ENCODE measurements at regions not wholly inside any gene's neighbourhood (a gene's known extent, or its start where the extent isn't known, plus 50 kb on each side); places are given as distances from the start of the nearest gene placed in this dataset. TPM values are rescaled to one million over a fixed set of nuclear protein-coding genes. Genes with fewer than 3 reads are reported as not detected.
A peak's percentile ranks its signal among the peaks of the same experiment; 100 is the strongest.

DNA sequence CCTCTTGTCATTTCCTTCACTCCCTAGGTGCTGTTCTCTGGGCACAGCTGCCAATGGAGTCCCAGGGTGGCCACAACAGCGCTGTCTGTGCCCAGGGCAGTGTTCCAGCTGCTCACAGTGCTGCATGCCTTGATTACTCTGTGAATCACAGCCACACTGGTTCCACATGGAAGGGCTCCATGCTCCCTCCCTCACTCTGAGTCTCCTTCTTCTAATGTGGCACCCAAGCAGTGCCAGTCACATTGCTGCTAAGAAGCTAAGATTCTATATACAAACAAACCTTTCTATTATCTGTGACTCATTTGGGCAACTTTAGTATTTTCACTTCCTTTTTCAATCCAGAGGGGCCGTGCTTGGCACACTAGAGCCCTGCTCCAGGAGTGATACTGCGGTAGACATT is 248.7 kb downstream of the TDRD3 start:
- 100% methylated on average over 3 of the region's 3 CpGs for WGBS (ENCODE audit: low lambda C conversion rate, missing lambda C conversion rate)

DNA sequence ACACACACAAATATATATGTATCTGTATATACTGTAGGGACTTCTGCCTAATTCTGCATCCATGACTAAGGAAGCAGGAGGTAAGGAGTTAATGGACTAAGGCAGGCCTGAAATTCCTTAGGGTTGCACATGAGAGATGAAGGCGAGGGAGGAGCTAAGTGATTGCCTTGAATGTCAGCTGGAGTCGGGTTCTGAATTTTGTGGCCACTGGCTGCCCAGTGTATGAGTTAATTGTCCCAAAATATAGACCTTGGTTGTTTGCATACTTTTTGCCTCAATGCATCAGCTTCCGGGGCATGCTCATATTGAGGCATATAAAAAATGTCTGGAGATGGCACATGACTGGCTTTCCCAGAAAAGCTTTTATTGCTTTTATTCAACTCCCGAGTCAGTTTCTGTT is 245.5 kb downstream of the TDRD3 start:
- no peaks in the 10 kb centered on the region for H3K4me1 ChIP-seq (ENCODE audit: insufficient read depth)
- no peaks in the 10 kb centered on the region for H3K9me2 ChIP-seq (replicated peaks; ENCODE audit: insufficient read depth)
- H3K79me2 ChIP-seq, result no peaks in the 10 kb centered on the region
- no peak for DNase-seq (ENCODE audit: low spot score)
- H3K27me3 ChIP-seq, result no peaks in the 10 kb centered on the region
- TF ChIP-seq EZH2phosphoT487 (IDR thresholded peaks at IDR 0.05; ENCODE audit: low read depth, severe bottlenecking, unreplicated experiment), result no peak
- TF ChIP-seq, protein P1, sequence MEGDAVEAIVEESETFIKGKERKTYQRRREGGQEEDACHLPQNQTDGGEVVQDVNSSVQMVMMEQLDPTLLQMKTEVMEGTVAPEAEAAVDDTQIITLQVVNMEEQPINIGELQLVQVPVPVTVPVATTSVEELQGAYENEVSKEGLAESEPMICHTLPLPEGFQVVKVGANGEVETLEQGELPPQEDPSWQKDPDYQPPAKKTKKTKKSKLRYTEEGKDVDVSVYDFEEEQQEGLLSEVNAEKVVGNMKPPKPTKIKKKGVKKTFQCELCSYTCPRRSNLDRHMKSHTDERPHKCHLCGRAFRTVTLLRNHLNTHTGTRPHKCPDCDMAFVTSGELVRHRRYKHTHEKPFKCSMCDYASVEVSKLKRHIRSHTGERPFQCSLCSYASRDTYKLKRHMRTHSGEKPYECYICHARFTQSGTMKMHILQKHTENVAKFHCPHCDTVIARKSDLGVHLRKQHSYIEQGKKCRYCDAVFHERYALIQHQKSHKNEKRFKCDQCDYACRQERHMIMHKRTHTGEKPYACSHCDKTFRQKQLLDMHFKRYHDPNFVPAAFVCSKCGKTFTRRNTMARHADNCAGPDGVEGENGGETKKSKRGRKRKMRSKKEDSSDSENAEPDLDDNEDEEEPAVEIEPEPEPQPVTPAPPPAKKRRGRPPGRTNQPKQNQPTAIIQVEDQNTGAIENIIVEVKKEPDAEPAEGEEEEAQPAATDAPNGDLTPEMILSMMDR (IDR thresholded peaks at IDR 0.05; ENCODE audit: poor library complexity), result no peak
- TF ChIP-seq EZH2 (IDR thresholded peaks at IDR 0.05; ENCODE audit: borderline replicate concordance), result no peak
- H3K36me3 ChIP-seq (replicated peaks; ENCODE audit: insufficient read depth, low read depth), result no peaks in the 10 kb centered on the region
- H3K27ac ChIP-seq, result no peak overlapping the region
- no peaks in the 10 kb centered on the region for H4K20me1 ChIP-seq (ENCODE audit: insufficient read depth, poor library complexity, severe bottlenecking)
- 23% methylated on average over 4 of the region's 4 CpGs for WGBS (ENCODE audit: low lambda C conversion rate, missing lambda C conversion rate)
- no peaks in the 10 kb centered on the region for H3K9me3 ChIP-seq (ENCODE audit: low read depth)
- no peak overlapping the region for H2AFZ ChIP-seq
- H3K4me2 ChIP-seq, result peak overlapping the region; percentile 45
- no peak overlapping the region for H3K4me3 ChIP-seq

More for the DNA sequence above, 248.7 kb downstream of the TDRD3 start:
- Histone ChIP-seq H3K9me2 (replicated peaks; ENCODE audit: insufficient read depth) (no peaks in the 10 kb centered on the region), H3K27ac (no peak overlapping the region), H3K9me3 (ENCODE audit: low read depth) (no peaks in the 10 kb centered on the region), H2AFZ (no peak overlapping the region), H3K4me3 (no peak overlapping the region), H3K36me3 (replicated peaks; ENCODE audit: insufficient read depth, low read depth) (no peaks in the 10 kb centered on the region), H3K27me3 (no peaks in the 10 kb centered on the region), H3K4me2 (no peak overlapping the region), H4K20me1 (ENCODE audit: insufficient read depth, poor library complexity, severe bottlenecking) (no peaks in the 10 kb centered on the region), H3K79me2 (no peaks in the 10 kb centered on the region), H3K4me1 (ENCODE audit: insufficient read depth) (no peaks in the 10 kb centered on the region)
- no peak for DNase-seq (ENCODE audit: low spot score)
- TF ChIP-seq EZH2phosphoT487 (IDR thresholded peaks at IDR 0.05; ENCODE audit: low read depth, severe bottlenecking, unreplicated experiment), result no peak

DNA sequence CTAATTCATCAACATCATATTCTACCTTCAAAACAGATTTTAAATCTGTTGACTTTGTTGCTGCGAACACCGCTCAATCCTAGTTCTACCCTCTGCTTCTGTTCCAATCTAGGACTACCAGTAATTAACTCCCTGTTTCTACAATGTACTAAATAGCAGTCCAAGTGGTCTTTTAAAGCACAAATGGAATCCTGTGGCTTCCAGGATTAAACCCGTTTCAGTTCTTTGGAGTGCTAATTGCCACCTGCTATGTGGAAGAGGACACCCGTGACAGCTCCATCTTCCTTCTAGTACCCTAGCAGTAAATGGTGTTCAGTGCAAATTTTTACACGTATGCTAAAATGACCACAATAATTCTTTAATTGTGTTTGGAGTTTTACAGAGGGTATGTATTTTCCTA is 232.1 kb downstream of the TDRD3 start:
- Histone ChIP-seq H3K4me3 (no peak overlapping the region), H2AFZ (no peak overlapping the region), H3K4me2 (no peak overlapping the region), H3K79me2 (no peaks in the 10 kb centered on the region), H3K9me2 (replicated peaks; ENCODE audit: insufficient read depth) (no peaks in the 10 kb centered on the region), H4K20me1 (ENCODE audit: insufficient read depth, poor library complexity, severe bottlenecking) (no peaks in the 10 kb centered on the region), H3K4me1 (ENCODE audit: insufficient read depth) (no peaks in the 10 kb centered on the region), H3K27ac (no peak overlapping the region), H3K9me3 (ENCODE audit: low read depth) (no peaks in the 10 kb centered on the region), H3K36me3 (replicated peaks; ENCODE audit: insufficient read depth, low read depth) (no peaks in the 10 kb centered on the region), H3K27me3 (no peaks in the 10 kb centered on the region)
- no peak for DNase-seq (ENCODE audit: low spot score)
- 65% methylated on average over 5 of the region's 5 CpGs for WGBS (ENCODE audit: low lambda C conversion rate, missing lambda C conversion rate)
- TF ChIP-seq EZH2 (IDR thresholded peaks at IDR 0.05; ENCODE audit: borderline replicate concordance), result no peak
- no peak for TF ChIP-seq EZH2phosphoT487 (IDR thresholded peaks at IDR 0.05; ENCODE audit: low read depth, severe bottlenecking, unreplicated experiment)
- TF ChIP-seq, protein P1 (IDR thresholded peaks at IDR 0.05; ENCODE audit: poor library complexity), result no peak

DNA sequence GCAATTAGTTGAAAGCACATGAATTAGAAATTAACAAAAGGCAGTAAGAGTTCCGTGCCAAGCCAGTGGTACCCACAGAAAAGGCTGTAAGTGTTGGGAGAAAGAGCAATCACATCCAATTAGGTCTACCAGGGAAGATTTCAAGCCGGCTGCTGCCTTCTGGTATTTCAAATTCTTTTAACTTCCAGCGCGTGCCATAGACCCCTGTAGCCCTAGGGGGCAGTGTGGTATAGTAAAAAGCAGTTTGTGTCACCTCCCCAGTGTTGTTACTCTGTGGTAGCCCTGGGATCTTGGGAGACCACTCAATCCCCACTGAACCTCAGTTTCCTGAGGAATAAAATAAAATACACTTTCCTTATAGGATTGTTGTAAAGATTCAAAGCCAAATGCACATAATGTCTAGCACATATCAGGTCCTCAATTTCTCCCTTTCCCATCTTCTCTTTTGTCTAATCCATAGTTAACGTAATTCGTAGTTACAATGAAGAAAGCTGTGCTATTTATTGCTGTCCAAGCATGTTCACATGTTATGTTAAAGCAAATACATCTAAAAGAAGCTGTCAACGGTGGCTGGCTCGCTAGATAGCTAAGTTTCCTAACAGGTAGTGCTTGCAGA is 230.2 kb downstream of the TDRD3 start:
- no peak overlapping the region for H3K4me2 ChIP-seq
- DNase-seq (ENCODE audit: low spot score), result peak; percentile 70
- no peak overlapping the region for H3K27ac ChIP-seq
- no peak overlapping the region for H3K4me3 ChIP-seq
- no peaks in the 10 kb centered on the region for H4K20me1 ChIP-seq (ENCODE audit: insufficient read depth, poor library complexity, severe bottlenecking)
- H2AFZ ChIP-seq, result no peak overlapping the region
- H3K79me2 ChIP-seq, result no peaks in the 10 kb centered on the region
- no peaks in the 10 kb centered on the region for H3K27me3 ChIP-seq
- no peaks in the 10 kb centered on the region for H3K9me2 ChIP-seq (replicated peaks; ENCODE audit: insufficient read depth)
- H3K9me3 ChIP-seq (ENCODE audit: low read depth), result no peaks in the 10 kb centered on the region
- no peaks in the 10 kb centered on the region for H3K4me1 ChIP-seq (ENCODE audit: insufficient read depth)
- TF ChIP-seq, protein P1 (IDR thresholded peaks at IDR 0.05; ENCODE audit: poor library complexity), result peak; percentile 65
- no peak for TF ChIP-seq EZH2 (IDR thresholded peaks at IDR 0.05; ENCODE audit: borderline replicate concordance)
- WGBS (ENCODE audit: low lambda C conversion rate, missing lambda C conversion rate), result 41% methylated on average over 8 of the region's 8 CpGs
- H3K36me3 ChIP-seq (replicated peaks; ENCODE audit: insufficient read depth, low read depth), result no peaks in the 10 kb centered on the region

Small RNAs in the stretch of these regions (microRNA-seq; reads per million reads assigned to microRNA genes)
- not detected for gene MIR3169

Small RNAs in the stretch of these regions (small RNA-seq; reads per million reads assigned to genes)
- gene MIR3169 (not detected), gene RNY3P5 (not detected)

Measured in hepatocyte (in vitro differentiated cells).